Stimulated activated CD4-positive, alpha-beta T cell treated with anti-CD3 and anti-CD28 coated beads, Interleukin-1b, Interleukin-23, amount 100 ng/mL, for 1 hour (primary cell): ENCODE measurements at regions not wholly inside any gene's neighbourhood (a gene's known extent, or its start where the extent isn't known, plus 50 kb on each side); places are given as distances from the start of the nearest gene placed in this dataset.

ENCODE experiments used
- DNase-seq, 2 donors: peaks; one replicate each; pipeline ENCODE4 v3.0.0-alpha.2; 2020; ENCODE audit warnings: low read depth in 2 of 2

- DNase-seq, result no peak
These were observed 323.4 kb downstream of the SHANK2 start for GRCh38 chr11:70928854-70929598.

GRCh38 chr11:70930215-70930614 is 322.2 kb downstream of the SHANK2 start:
- DNase-seq, result no peak

- no peak for DNase-seq
These were observed 320.9 kb downstream of the SHANK2 start for GRCh38 chr11:70931430-70931829.

GRCh38 chr11:70933981-70934583 is 318.3 kb downstream of the SHANK2 start:
- DNase-seq, result no peak

- no peak for DNase-seq
These were observed 317.2 kb downstream of the SHANK2 start for GRCh38 chr11:70935006-70935768.

- DNase-seq, result no peak
These were observed 309.8 kb downstream of the SHANK2 start for GRCh38 chr11:70942593-70942992.

- no peak for DNase-seq
These were observed 308.2 kb downstream of the SHANK2 start for GRCh38 chr11:70944141-70944540.

GRCh38 chr11:70944636-70945035 is 307.7 kb downstream of the SHANK2 start:
- DNase-seq, result no peak

- DNase-seq, result no peak
These were observed 304.0 kb downstream of the SHANK2 start for GRCh38 chr11:70948398-70948797.

GRCh38 chr11:70948855-70949531 is 303.4 kb downstream of the SHANK2 start:
- DNase-seq, result no peak

- no peak for DNase-seq
These were observed 301.1 kb downstream of the SHANK2 start for GRCh38 chr11:70951139-70951804.

- DNase-seq, result no peak
These were observed 300.2 kb downstream of the SHANK2 start for GRCh38 chr11:70952191-70952590.

- no peak for DNase-seq
These were observed 298.7 kb downstream of the SHANK2 start for GRCh38 chr11:70953720-70954119.

- no peak for DNase-seq
These were observed 297.9 kb downstream of the SHANK2 start for GRCh38 chr11:70954471-70954870.
